HFF-Myc (cell line): ENCODE measurements at regions not wholly inside any gene's neighbourhood (a gene's known extent, or its start where the extent isn't known, plus 50 kb on each side); places are given as distances from the start of the nearest gene placed in this dataset.

Experiments
- DNase-seq: peaks from one replicate; pipeline ENCODE4 v3.0.0-alpha.2; 2011; ENCODE audit warnings: low read depth; ENCODE audit errors: extremely low read depth
- H3K4me3 ChIP-seq: replicated peaks from 2 replicates; pipeline ENCODE4 v1.5.1; 2011; ENCODE audit warnings: low read depth, mild to moderate bottlenecking, control low read depth, low read length
- CTCF ChIP-seq: IDR thresholded peaks from 2 replicates; pipeline ENCODE4 v1.5.1; 2012; ENCODE audit warnings: mild to moderate bottlenecking, low read depth, low read length, control low read depth; ENCODE audit errors: missing control alignments

GRCh38 chr20:56981301-56981700 is 285.1 kb downstream of the BMP7 start:
- no peak for TF ChIP-seq CTCF
- DNase-seq, result no peak
- H3K4me3 ChIP-seq, result no peak overlapping the region

GRCh38 chr20:56983813-56984212 is 282.6 kb downstream of the BMP7 start:
- no peak for TF ChIP-seq CTCF
- no peak for DNase-seq
- no peak overlapping the region for H3K4me3 ChIP-seq

- H3K4me3 ChIP-seq, result no peak overlapping the region
- no peak for TF ChIP-seq CTCF
- no peak for DNase-seq
Observed at GRCh38 chr20:56985066-56985685, 281.3 kb downstream of the BMP7 start.

- no peak for DNase-seq
- no peak overlapping the region for H3K4me3 ChIP-seq
- TF ChIP-seq CTCF, result no peak
Observed at GRCh38 chr20:56986476-56986875, 280.0 kb downstream of the BMP7 start.

- no peak for DNase-seq
- H3K4me3 ChIP-seq, result no peak overlapping the region
Observed at GRCh38 chr20:56986931-56987720, 279.3 kb downstream of the BMP7 start.

GRCh38 chr20:56987986-56988385 is 278.5 kb downstream of the BMP7 start:
- DNase-seq, result no peak
- H3K4me3 ChIP-seq, result no peak overlapping the region
- no peak for TF ChIP-seq CTCF

More at GRCh38 chr20:56986931-56987720, 279.3 kb downstream of the BMP7 start:
- TF ChIP-seq CTCF, result no peak
